ENCODE measurements at regions not wholly inside any gene's neighbourhood (a gene's known extent, or its start where the extent isn't known, plus 50 kb on each side); places are given as distances from the start of the nearest gene placed in this dataset.

DNA sequence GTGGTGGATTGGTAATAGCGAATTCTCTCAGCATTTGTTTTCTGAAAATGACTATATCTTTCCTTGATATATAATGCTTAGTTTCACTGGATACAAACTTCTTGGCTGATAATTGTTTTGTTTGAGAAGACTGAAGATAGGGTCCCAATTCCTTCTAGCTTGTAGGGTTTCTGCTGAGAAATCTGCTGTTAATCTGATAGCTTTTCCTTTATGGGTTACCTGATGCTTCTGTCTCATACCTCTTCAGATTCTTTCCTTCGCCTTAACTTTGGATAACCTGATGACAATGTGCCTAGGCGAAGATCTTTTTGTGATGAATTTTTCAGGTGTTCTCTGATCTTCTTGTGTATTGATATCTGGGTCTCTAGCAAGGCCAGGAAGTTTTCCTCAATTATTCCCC is 94.7 kb upstream of the ACO1 start:
- Histone ChIP-seq H3K79me2 (ENCODE audit: insufficient read depth, low read length) (no peaks in the 10 kb centered on the region), H3K4me3 (replicated peaks in 1 of 3; ENCODE audit: insufficient read depth in 1 of 3, low read depth in 2 of 3, low read length in 3 of 3) (no peak overlapping the region), H3K4me1 (ENCODE audit: insufficient read depth, low read length) (peaks cover 33% of the 10 kb centered on the region), H3K36me3 (replicated peaks in 1 of 2; ENCODE audit: control insufficient read depth in 1 of 2, insufficient read depth in 2 of 2, low read length in 2 of 2) (no peaks in the 10 kb centered on the region), H3K27me3 (ENCODE audit: control insufficient read depth in 1 of 2, insufficient read depth in 2 of 2, low read length in 2 of 2) (no peaks in the 10 kb centered on the region), H3K9ac (ENCODE audit: insufficient read depth, low read depth, low read length) (no peak overlapping the region), H4K20me1 (ENCODE audit: insufficient read depth, low read length) (no peaks in the 10 kb centered on the region), H3K27ac (ENCODE audit: extremely low read length, insufficient read depth, low read length) (no peak overlapping the region), H3K4me2 (ENCODE audit: low read depth, low read length) (no peak overlapping the region), H2AFZ (ENCODE audit: low read length) (no peak overlapping the region), H3K9me3 (ENCODE audit: low read length) (no peaks in the 10 kb centered on the region)
- ChIA-PET POLR2A (no interaction called here), CTCF (ENCODE audit: low intra/inter-chr PET ratio, low total read pairs) (no interaction called here)
- ATAC-seq (no peak), FAIRE-seq (no peak), DNase-seq (ENCODE audit: low spot score) (no peak)
- in situ Hi-C loops (cut with HindIII; ENCODE audit: extremely low pct_ligation_motif_present, low pct_unique_long_range_greater_than_20kb) (no loop called here), intact Hi-C loops (cut with micrococcal nuclease; ENCODE audit: unreplicated experiment) (no loop called here)
- BruUV-seq (replicated peaks): no TSS peak
- TF ChIP-seq NFE2L2 (IDR thresholded peaks at IDR 0.05; ENCODE audit: low read length) (no peak), ZNF556 (CRISPR knock-in tag; IDR thresholded peaks at IDR 0.05; ENCODE audit: borderline replicate concordance) (no peak), ZNF317 (CRISPR knock-in tag; IDR thresholded peaks at IDR 0.05) (peak; percentile 77), NR2F6 (IDR thresholded peaks at IDR 0.05) (no peak), NR2F6 (CRISPR knock-in tag; IDR thresholded peaks at IDR 0.05) (no peak)
- 92% methylated on average over 3 of the region's 3 CpGs for WGBS (ENCODE audit: low lambda C conversion rate)

GRCh38 chr9:32291370-32291769 is 93.1 kb upstream of the ACO1 start:
- WGBS (ENCODE audit: low lambda C conversion rate): 40% methylated on average over 2 of the region's 3 CpGs
- in situ Hi-C loops (cut with HindIII; ENCODE audit: extremely low pct_ligation_motif_present, low pct_unique_long_range_greater_than_20kb): no loop called here
- no peaks in the 10 kb centered on the region for H4K20me1 ChIP-seq (ENCODE audit: insufficient read depth, low read length)
- no peak overlapping the region for H3K4me2 ChIP-seq (ENCODE audit: low read depth, low read length)
- peak; percentile 19; the same call in 1 of the 2 replicates for TF ChIP-seq HNF4A (CRISPR knock-in tag; IDR thresholded peaks at IDR 0.05)
- peak in 1 of 2 experiments; percentile 20; a peak in 1 of 4 replicates for TF ChIP-seq EP300 (IDR thresholded peaks at IDR 0.05; ENCODE audit: low read depth in 2 of 2, low read length in 2 of 2)
- TF ChIP-seq EP300 (CRISPR knock-in tag; IDR thresholded peaks at IDR 0.05; ENCODE audit: borderline replicate concordance): no peak
- TF ChIP-seq ZMYM4 (CRISPR knock-in tag; IDR thresholded peaks at IDR 0.05): peak; percentile 49; the same call in 1 of the 2 replicates
- TF ChIP-seq PPARG (CRISPR knock-in tag; conservative IDR thresholded peaks at IDR 0.05): peak; percentile 69
- TF ChIP-seq SMC3 (IDR thresholded peaks at IDR 0.05; ENCODE audit: low read length): no peak
- TF ChIP-seq ZNF619 (CRISPR knock-in tag; IDR thresholded peaks at IDR 0.05): no peak
- TF ChIP-seq MBD4 (IDR thresholded peaks at IDR 0.05; ENCODE audit: borderline replicate concordance, low read length): no peak
- peak; percentile 17; the same call in 1 of the 2 replicates for TF ChIP-seq PATZ1 (CRISPR knock-in tag; IDR thresholded peaks at IDR 0.05)
- ATAC-seq (peak; percentile 85), DNase-seq (ENCODE audit: low spot score) (peak; percentile 72), FAIRE-seq (no peak)
- peaks cover 33% of the 10 kb centered on the region for H3K4me1 ChIP-seq (ENCODE audit: insufficient read depth, low read length)
- intact Hi-C loops (cut with micrococcal nuclease; ENCODE audit: unreplicated experiment): no loop called here
- no peak overlapping the region for H3K4me3 ChIP-seq (replicated peaks in 1 of 3; ENCODE audit: insufficient read depth in 1 of 3, low read depth in 2 of 3, low read length in 3 of 3)
- H3K27ac ChIP-seq (ENCODE audit: extremely low read length, insufficient read depth, low read length): no peak overlapping the region
- H3K9ac ChIP-seq (ENCODE audit: insufficient read depth, low read depth, low read length): no peak overlapping the region
- ChIA-PET POLR2A (no interaction called here), CTCF (ENCODE audit: low intra/inter-chr PET ratio, low total read pairs) (no interaction called here)
- no peak overlapping the region for H2AFZ ChIP-seq (ENCODE audit: low read length)
- no TSS peak for BruUV-seq (replicated peaks)
- no peaks in the 10 kb centered on the region for H3K79me2 ChIP-seq (ENCODE audit: insufficient read depth, low read length)
- H3K27me3 ChIP-seq (ENCODE audit: control insufficient read depth in 1 of 2, insufficient read depth in 2 of 2, low read length in 2 of 2): no peaks in the 10 kb centered on the region
- H3K9me3 ChIP-seq (ENCODE audit: low read length): no peaks in the 10 kb centered on the region
- no peaks in the 10 kb centered on the region for H3K36me3 ChIP-seq (replicated peaks in 1 of 2; ENCODE audit: control insufficient read depth in 1 of 2, insufficient read depth in 2 of 2, low read length in 2 of 2)
